ENCODE measurements at regions not wholly inside any gene's neighbourhood (a gene's known extent, or its start where the extent isn't known, plus 50 kb on each side); places are given as distances from the start of the nearest gene placed in this dataset.

GRCh38 chr1:198447468-198447867 lies 93.0 kb downstream of the ATP6V1G3 start:
- H3K27me3 ChIP-seq (ENCODE audit: low read depth), result no peaks in the 10 kb centered on the region
- no peak for TF ChIP-seq CTCF (IDR thresholded peaks at IDR 0.05)
- ATAC-seq (no peak), DNase-seq (no peak)
- no peaks in the 10 kb centered on the region for H3K36me3 ChIP-seq
- H3K4me3 ChIP-seq, result no peak overlapping the region
- H3K4me1 ChIP-seq, result no peaks in the 10 kb centered on the region
- no peak overlapping the region for H3K27ac ChIP-seq
- intact Hi-C loops (cut with DNase I), result no loop called here
- H3K9me3 ChIP-seq, result no peaks in the 10 kb centered on the region

GRCh38 chr1:198445872-198446271 lies 94.6 kb downstream of the ATP6V1G3 start:
- Histone ChIP-seq H3K4me1 (no peaks in the 10 kb centered on the region), H3K36me3 (no peaks in the 10 kb centered on the region), H3K4me3 (no peak overlapping the region), H3K9me3 (no peaks in the 10 kb centered on the region), H3K27me3 (ENCODE audit: low read depth) (no peaks in the 10 kb centered on the region), H3K27ac (no peak overlapping the region)
- intact Hi-C loops (cut with DNase I), result no loop called here
- ATAC-seq, result no peak
- TF ChIP-seq CTCF (IDR thresholded peaks at IDR 0.05), result no peak
- no peak for DNase-seq

GRCh38 chr1:198444792-198445191 lies 95.7 kb downstream of the ATP6V1G3 start:
- no peaks in the 10 kb centered on the region for H3K4me1 ChIP-seq
- no peaks in the 10 kb centered on the region for H3K27me3 ChIP-seq (ENCODE audit: low read depth)
- ATAC-seq (peak in 1 of 2 donors; percentile 57), DNase-seq (no peak)
- intact Hi-C loops (cut with DNase I), result no loop called here
- H3K27ac ChIP-seq, result no peak overlapping the region
- H3K36me3 ChIP-seq, result no peaks in the 10 kb centered on the region
- no peak overlapping the region for H3K4me3 ChIP-seq
- TF ChIP-seq CTCF (IDR thresholded peaks at IDR 0.05), result no peak
- H3K9me3 ChIP-seq, result no peaks in the 10 kb centered on the region

GRCh38 chr1:198443365-198444233 lies 96.9 kb downstream of the ATP6V1G3 start:
- intact Hi-C loops (cut with DNase I), result no loop called here
- H3K27ac ChIP-seq, result no peak overlapping the region
- no peak overlapping the region for H3K4me3 ChIP-seq
- ATAC-seq, result no peak
- H3K9me3 ChIP-seq, result no peaks in the 10 kb centered on the region
- H3K4me1 ChIP-seq, result no peaks in the 10 kb centered on the region
- no peaks in the 10 kb centered on the region for H3K27me3 ChIP-seq (ENCODE audit: low read depth)
- H3K36me3 ChIP-seq, result no peaks in the 10 kb centered on the region
- no peak for DNase-seq
- TF ChIP-seq CTCF (IDR thresholded peaks at IDR 0.05), result no peak

GRCh38 chr1:198440842-198441241 lies 99.6 kb downstream of the ATP6V1G3 start:
- DNase-seq (no peak), ATAC-seq (no peak)
- Histone ChIP-seq H3K4me3 (no peak overlapping the region), H3K4me1 (no peaks in the 10 kb centered on the region), H3K36me3 (no peaks in the 10 kb centered on the region), H3K27ac (no peak overlapping the region), H3K27me3 (ENCODE audit: low read depth) (no peaks in the 10 kb centered on the region), H3K9me3 (no peaks in the 10 kb centered on the region)
- intact Hi-C loops (cut with DNase I), result no loop called here
- TF ChIP-seq CTCF (IDR thresholded peaks at IDR 0.05), result no peak
